ENCODE measurements at regions not wholly inside any gene's neighbourhood (a gene's known extent, or its start where the extent isn't known, plus 50 kb on each side); places are given as distances from the start of the nearest gene placed in this dataset.

DNA sequence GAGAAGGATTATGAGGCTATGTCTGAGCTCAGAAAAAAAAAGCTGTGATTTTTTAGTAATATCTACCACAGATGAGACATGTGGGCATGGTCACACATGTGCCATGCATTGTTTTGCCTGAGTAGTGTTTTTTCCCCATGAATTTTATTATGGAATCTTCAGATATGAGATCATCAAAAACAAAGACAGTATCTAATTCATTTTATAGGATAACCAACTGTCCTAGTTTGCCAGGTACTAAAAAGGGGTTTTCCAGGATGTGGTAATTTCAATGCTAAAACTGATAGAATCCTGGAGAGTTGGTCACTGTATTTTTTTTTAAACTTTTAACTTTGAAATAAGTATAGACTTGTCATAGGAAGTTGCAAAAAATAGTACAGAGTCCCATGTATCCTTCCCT is 127.4 kb upstream of the MAP3K7 start:
- Histone ChIP-seq H3K4me3 (no peak overlapping the region), H2AFZ (no peak overlapping the region), H3K9me2 (replicated peaks; ENCODE audit: insufficient read depth) (no peaks in the 10 kb centered on the region), H3K9me3 (ENCODE audit: low read depth) (no peaks in the 10 kb centered on the region), H4K20me1 (ENCODE audit: insufficient read depth, poor library complexity, severe bottlenecking) (no peaks in the 10 kb centered on the region), H3K4me2 (no peak overlapping the region), H3K27me3 (no peaks in the 10 kb centered on the region), H3K79me2 (no peaks in the 10 kb centered on the region), H3K36me3 (replicated peaks; ENCODE audit: insufficient read depth, low read depth) (no peaks in the 10 kb centered on the region), H3K4me1 (ENCODE audit: insufficient read depth) (no peaks in the 10 kb centered on the region), H3K27ac (no peak overlapping the region)
- DNase-seq (ENCODE audit: low spot score) = no peak
- no peak for TF ChIP-seq EZH2phosphoT487 (IDR thresholded peaks at IDR 0.05; ENCODE audit: low read depth, severe bottlenecking, unreplicated experiment)
- TF ChIP-seq, protein P1, sequence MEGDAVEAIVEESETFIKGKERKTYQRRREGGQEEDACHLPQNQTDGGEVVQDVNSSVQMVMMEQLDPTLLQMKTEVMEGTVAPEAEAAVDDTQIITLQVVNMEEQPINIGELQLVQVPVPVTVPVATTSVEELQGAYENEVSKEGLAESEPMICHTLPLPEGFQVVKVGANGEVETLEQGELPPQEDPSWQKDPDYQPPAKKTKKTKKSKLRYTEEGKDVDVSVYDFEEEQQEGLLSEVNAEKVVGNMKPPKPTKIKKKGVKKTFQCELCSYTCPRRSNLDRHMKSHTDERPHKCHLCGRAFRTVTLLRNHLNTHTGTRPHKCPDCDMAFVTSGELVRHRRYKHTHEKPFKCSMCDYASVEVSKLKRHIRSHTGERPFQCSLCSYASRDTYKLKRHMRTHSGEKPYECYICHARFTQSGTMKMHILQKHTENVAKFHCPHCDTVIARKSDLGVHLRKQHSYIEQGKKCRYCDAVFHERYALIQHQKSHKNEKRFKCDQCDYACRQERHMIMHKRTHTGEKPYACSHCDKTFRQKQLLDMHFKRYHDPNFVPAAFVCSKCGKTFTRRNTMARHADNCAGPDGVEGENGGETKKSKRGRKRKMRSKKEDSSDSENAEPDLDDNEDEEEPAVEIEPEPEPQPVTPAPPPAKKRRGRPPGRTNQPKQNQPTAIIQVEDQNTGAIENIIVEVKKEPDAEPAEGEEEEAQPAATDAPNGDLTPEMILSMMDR (IDR thresholded peaks at IDR 0.05; ENCODE audit: poor library complexity) = no peak
- TF ChIP-seq EZH2 (IDR thresholded peaks at IDR 0.05; ENCODE audit: borderline replicate concordance) = no peak

DNA sequence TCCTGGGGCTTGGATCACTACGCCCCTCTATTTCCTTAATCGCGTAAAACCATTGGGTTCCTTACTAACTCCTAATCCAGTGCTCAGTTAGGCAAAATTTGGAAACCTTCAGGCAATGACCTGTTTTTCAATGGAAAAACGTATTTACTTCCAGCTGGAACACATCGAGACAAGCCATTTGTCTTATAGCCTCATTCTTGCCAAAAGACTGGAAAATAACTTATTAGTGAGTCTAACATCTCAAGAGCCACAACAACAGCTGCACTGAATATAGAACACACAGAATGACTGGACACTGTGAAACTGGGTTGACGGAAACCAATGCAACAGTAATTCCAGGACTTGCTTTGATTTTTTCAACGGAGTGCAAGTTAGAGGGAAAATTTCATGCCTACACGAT is 125.2 kb upstream of the MAP3K7 start:
- Histone ChIP-seq H3K79me2 (no peaks in the 10 kb centered on the region), H4K20me1 (ENCODE audit: insufficient read depth, poor library complexity, severe bottlenecking) (no peaks in the 10 kb centered on the region), H3K36me3 (replicated peaks; ENCODE audit: insufficient read depth, low read depth) (no peaks in the 10 kb centered on the region), H3K9me3 (ENCODE audit: low read depth) (no peaks in the 10 kb centered on the region), H3K27ac (no peak overlapping the region), H2AFZ (no peak overlapping the region), H3K9me2 (replicated peaks; ENCODE audit: insufficient read depth) (no peaks in the 10 kb centered on the region), H3K4me1 (ENCODE audit: insufficient read depth) (no peaks in the 10 kb centered on the region), H3K4me2 (no peak overlapping the region), H3K4me3 (no peak overlapping the region), H3K27me3 (no peaks in the 10 kb centered on the region)
- DNase-seq (ENCODE audit: low spot score) = no peak
- 90% methylated on average over 8 of the region's 8 CpGs for WGBS (ENCODE audit: low lambda C conversion rate, missing lambda C conversion rate)
- TF ChIP-seq EZH2phosphoT487 (IDR thresholded peaks at IDR 0.05; ENCODE audit: low read depth, severe bottlenecking, unreplicated experiment) (no peak), EZH2 (IDR thresholded peaks at IDR 0.05; ENCODE audit: borderline replicate concordance) (no peak)
- TF ChIP-seq, protein P1 (IDR thresholded peaks at IDR 0.05; ENCODE audit: poor library complexity) = no peak

DNA sequence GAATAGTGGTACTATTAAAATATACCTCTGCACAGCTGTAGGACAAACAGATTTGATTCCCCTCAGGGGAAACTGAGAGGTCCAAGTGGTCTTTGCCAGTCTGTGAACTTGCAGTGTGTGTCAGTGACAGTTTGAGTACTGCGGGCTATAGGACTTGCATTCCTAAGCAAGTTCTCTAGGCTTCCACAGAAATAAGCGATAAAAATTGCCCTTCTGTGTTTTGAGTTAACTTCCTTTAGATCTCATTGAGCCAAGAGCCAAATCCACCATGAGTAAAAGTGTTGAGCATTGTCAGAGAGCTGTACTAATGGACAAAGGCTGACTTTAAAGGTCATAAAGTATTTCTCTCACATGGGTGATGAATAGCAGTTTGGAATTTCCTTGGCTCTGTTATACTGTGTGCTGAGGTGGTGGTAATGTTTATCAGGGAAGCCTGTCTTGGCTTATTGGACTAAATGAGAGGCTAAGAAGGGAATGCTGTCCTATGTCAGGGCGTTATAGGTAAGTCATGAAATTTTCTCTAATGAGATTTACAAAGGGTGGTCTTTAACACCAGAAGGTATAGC is 122.6 kb upstream of the MAP3K7 start:
- no peaks in the 10 kb centered on the region for H3K79me2 ChIP-seq
- WGBS (ENCODE audit: low lambda C conversion rate, missing lambda C conversion rate) = 65% methylated on average over 3 of the region's 3 CpGs
- no peak for DNase-seq (ENCODE audit: low spot score)

More for the DNA sequence above, 122.6 kb upstream of the MAP3K7 start:
- Histone ChIP-seq H3K4me2 (no peak overlapping the region), H3K9me2 (replicated peaks; ENCODE audit: insufficient read depth) (no peaks in the 10 kb centered on the region), H3K4me3 (no peak overlapping the region), H3K9me3 (ENCODE audit: low read depth) (no peaks in the 10 kb centered on the region), H3K36me3 (replicated peaks; ENCODE audit: insufficient read depth, low read depth) (no peaks in the 10 kb centered on the region), H3K27ac (no peak overlapping the region), H4K20me1 (ENCODE audit: insufficient read depth, poor library complexity, severe bottlenecking) (no peaks in the 10 kb centered on the region), H3K4me1 (ENCODE audit: insufficient read depth) (no peaks in the 10 kb centered on the region), H2AFZ (no peak overlapping the region), H3K27me3 (no peaks in the 10 kb centered on the region)
- TF ChIP-seq, protein P1 (IDR thresholded peaks at IDR 0.05; ENCODE audit: poor library complexity) = no peak
- TF ChIP-seq EZH2 (IDR thresholded peaks at IDR 0.05; ENCODE audit: borderline replicate concordance) = no peak
- no peak for TF ChIP-seq EZH2phosphoT487 (IDR thresholded peaks at IDR 0.05; ENCODE audit: low read depth, severe bottlenecking, unreplicated experiment)

All from hepatocyte (in vitro differentiated cells).